Uterus (tissue), 2 donors: ENCODE measurements at regions not wholly inside any gene's neighbourhood (a gene's known extent, or its start where the extent isn't known, plus 50 kb on each side); places are given as distances from the start of the nearest gene placed in this dataset.
"Not testable (repeated sequence)": the region's sequence is repeated elsewhere in the genome, so short reads cannot be mapped to it uniquely, and the experiment has no call there.

Source experiments
- POLR2A ChIP-seq, 2 donors: fragments of 450-650 bp; IDR thresholded peaks; one replicate each; pipeline ENCODE4 v1.6.1; 2016; ENCODE audit warnings: antibody characterized with exemption in 2 of 2, mild to moderate bottlenecking in 1 of 2, moderate library complexity in 1 of 2
- TF ChIP-seq, protein P1 (sequence below), 4 experiments: fragments of 200-600 bp in 2 of 4; fragments of 450-650 bp in 2 of 4; sonication (generic) in 2 of 4; IDR thresholded peaks; one replicate each; pipeline ENCODE4 v1.5.1; 2016 to 2019; ENCODE audit warnings: antibody characterized with exemption in 4 of 4, mild to moderate bottlenecking in 2 of 4, moderate library complexity in 1 of 4

- TF ChIP-seq, protein P1, sequence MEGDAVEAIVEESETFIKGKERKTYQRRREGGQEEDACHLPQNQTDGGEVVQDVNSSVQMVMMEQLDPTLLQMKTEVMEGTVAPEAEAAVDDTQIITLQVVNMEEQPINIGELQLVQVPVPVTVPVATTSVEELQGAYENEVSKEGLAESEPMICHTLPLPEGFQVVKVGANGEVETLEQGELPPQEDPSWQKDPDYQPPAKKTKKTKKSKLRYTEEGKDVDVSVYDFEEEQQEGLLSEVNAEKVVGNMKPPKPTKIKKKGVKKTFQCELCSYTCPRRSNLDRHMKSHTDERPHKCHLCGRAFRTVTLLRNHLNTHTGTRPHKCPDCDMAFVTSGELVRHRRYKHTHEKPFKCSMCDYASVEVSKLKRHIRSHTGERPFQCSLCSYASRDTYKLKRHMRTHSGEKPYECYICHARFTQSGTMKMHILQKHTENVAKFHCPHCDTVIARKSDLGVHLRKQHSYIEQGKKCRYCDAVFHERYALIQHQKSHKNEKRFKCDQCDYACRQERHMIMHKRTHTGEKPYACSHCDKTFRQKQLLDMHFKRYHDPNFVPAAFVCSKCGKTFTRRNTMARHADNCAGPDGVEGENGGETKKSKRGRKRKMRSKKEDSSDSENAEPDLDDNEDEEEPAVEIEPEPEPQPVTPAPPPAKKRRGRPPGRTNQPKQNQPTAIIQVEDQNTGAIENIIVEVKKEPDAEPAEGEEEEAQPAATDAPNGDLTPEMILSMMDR (IDR thresholded peaks at IDR 0.05) = not testable (repeated sequence)
- TF ChIP-seq POLR2A (IDR thresholded peaks at IDR 0.05) = not testable (repeated sequence)
Measured at GRCh38 chr5:17130302-17130701, 87.1 kb upstream of the BASP1 start.
